HL-60 (cell line): ENCODE measurements at regions not wholly inside any gene's neighbourhood (a gene's known extent, or its start where the extent isn't known, plus 50 kb on each side); places are given as distances from the start of the nearest gene placed in this dataset.

Source experiments
- DNase-seq, 2 experiments: peaks; one replicate each; pipeline ENCODE4 v3.0.0-alpha.2; 2010 to 2020; ENCODE audit warnings: low read depth in 1 of 2, low spot score in 1 of 2
- H3K27ac ChIP-seq: fragments of 250-450 bp; sonication (Bioruptor Pico); replicated peaks from 2 replicates; pipeline ENCODE4 v1.5.1; 2020; ENCODE audit warnings: mild to moderate bottlenecking, moderate library complexity
- H3K27me3 ChIP-seq: fragments of 250-450 bp; sonication (Bioruptor Pico); 2 replicates; pipeline ENCODE4 v1.5.1; 2021; ENCODE audit warnings: mild to moderate bottlenecking, moderate library complexity; ENCODE audit not compliant: insufficient read depth, poor library complexity, severe bottlenecking
- H3K4me3 ChIP-seq: replicated peaks from 2 replicates; pipeline ENCODE4 v1.5.1; 2011; ENCODE audit warnings: mild to moderate bottlenecking, control low read depth, low read length; ENCODE audit not compliant: insufficient read depth
- CTCF ChIP-seq: IDR thresholded peaks from one replicate; pipeline ENCODE4 v1.5.1; 2011; ENCODE audit warnings: low read length, control low read depth, inconsistent platforms; ENCODE audit not compliant: insufficient read depth
- GABPA ChIP-seq: IDR thresholded peaks from 2 replicates; pipeline ENCODE4 v1.6.1; 2012; ENCODE audit warnings: low read depth
- POLR2AphosphoS5 ChIP-seq: IDR thresholded peaks from 2 replicates; pipeline ENCODE4 v1.6.1; 2012; ENCODE audit warnings: low read depth
- REST ChIP-seq: IDR thresholded peaks from 2 replicates; pipeline ENCODE4 v1.6.1; 2012; ENCODE audit warnings: low read depth; ENCODE audit not compliant: insufficient replicate concordance
- SPI1 ChIP-seq: IDR thresholded peaks from 2 replicates; pipeline ENCODE4 v1.6.1; 2012; ENCODE audit warnings: low read depth, mild to moderate bottlenecking, borderline replicate concordance

GRCh38 chr7:138267934-138268333, 191.7 kb downstream of the AKR1D1 start:
- Histone ChIP-seq H3K4me3 (no peak overlapping the region), H3K27me3 (no peaks in the 10 kb centered on the region), H3K27ac (no peak overlapping the region)
- TF ChIP-seq CTCF, result no peak
- no peak for TF ChIP-seq REST
- DNase-seq, result no peak

- no peak for DNase-seq
- no peak overlapping the region for H3K27ac ChIP-seq
- no peaks in the 10 kb centered on the region for H3K27me3 ChIP-seq
- no peak overlapping the region for H3K4me3 ChIP-seq
- TF ChIP-seq POLR2AphosphoS5 (no peak), CTCF (no peak), REST (no peak), SPI1 (no peak), GABPA (no peak)
Observed at GRCh38 chr7:138276891-138277290, 183.2 kb upstream of the TRIM24 start.

GRCh38 chr7:138278601-138279000, 181.5 kb upstream of the TRIM24 start:
- DNase-seq, result no peak
- TF ChIP-seq GABPA (no peak), CTCF (no peak), SPI1 (no peak), REST (no peak), POLR2AphosphoS5 (no peak)
- no peak overlapping the region for H3K27ac ChIP-seq

More at GRCh38 chr7:138278601-138279000, 181.5 kb upstream of the TRIM24 start:
- no peaks in the 10 kb centered on the region for H3K27me3 ChIP-seq
- no peak overlapping the region for H3K4me3 ChIP-seq
